ACHN (cell line): ENCODE measurements at regions not wholly inside any gene's neighbourhood (a gene's known extent, or its start where the extent isn't known, plus 50 kb on each side); places are given as distances from the start of the nearest gene placed in this dataset.

Experiments
- DNase-seq: peaks from one replicate; pipeline ENCODE4 v3.0.0-alpha.2; 2015
- in situ Hi-C: cut with HindIII; loops from 2 replicates; pipeline ENCODE4 v1.10.0; 2017; ENCODE audit warnings: low sequenced_read_pairs, low pct_ligation_motif_present, low pct_unique_long_range_greater_than_20kb

- in situ Hi-C loops, result no loop called here
- DNase-seq, result no peak
These were observed 191.5 kb upstream of the RFC3 start for GRCh38 chr13:33626407-33626806.

DNA sequence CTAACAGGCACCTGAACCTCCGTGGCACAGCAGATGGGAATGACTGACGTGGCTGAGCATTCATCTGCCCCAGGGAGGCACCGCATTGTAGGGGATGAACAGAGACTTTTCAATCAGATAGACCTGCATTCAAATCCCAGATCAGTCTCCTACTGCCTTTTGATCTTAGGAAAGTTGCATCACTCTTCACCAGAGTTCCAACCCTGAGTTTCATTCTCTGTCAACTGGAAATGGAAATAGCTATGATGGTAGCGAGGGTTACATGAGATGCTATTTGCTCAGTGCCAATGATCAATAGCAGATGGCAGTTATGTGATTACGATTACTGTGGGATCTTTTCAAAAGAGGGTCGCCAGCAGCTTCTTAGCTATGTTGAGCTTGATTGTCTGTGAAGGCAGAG, 189.3 kb upstream of the RFC3 start:
- DNase-seq, result no peak
- in situ Hi-C loops, result no loop called here

GRCh38 chr13:33629605-33630360, 188.2 kb upstream of the RFC3 start:
- in situ Hi-C loops, result no loop called here
- no peak for DNase-seq

DNA sequence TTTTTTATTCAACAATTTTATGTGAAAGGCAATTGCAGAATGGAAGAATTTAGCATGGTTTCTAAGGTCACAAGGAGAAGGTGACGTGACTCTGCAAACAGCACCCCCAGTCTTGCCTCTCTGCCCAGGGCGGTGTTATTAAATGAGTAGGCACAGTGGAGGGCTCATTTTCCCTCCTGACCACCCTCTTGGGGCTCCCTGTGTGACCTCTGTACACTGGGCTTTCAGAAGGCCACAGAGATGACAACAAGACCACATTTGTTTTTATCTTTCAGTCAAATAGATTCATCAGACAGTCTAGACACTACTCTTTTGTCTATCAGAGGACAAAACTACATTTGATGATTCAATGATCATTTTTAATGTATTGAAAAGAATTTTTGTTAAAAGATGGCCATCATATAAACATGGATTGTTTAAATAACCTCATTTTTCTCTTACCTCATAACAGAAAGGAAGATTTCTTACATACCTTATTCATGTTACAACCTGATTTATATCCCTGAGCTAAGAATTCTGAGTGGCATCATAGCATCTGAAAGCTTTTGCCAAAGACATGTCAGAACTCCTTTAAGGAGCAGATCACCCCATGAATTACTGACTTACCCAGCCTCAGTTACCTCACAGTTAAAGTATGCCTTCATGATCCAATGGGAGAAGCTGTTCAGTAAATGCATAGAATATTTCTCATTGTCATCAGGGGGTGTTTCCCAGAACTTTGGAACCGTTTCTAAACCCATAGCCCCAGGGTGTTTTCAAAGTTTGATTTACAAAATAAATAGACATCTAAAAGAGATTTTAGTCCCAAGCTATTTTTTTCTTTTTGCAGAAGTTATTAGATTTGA, 184.0 kb upstream of the RFC3 start:
- DNase-seq, result no peak

DNA sequence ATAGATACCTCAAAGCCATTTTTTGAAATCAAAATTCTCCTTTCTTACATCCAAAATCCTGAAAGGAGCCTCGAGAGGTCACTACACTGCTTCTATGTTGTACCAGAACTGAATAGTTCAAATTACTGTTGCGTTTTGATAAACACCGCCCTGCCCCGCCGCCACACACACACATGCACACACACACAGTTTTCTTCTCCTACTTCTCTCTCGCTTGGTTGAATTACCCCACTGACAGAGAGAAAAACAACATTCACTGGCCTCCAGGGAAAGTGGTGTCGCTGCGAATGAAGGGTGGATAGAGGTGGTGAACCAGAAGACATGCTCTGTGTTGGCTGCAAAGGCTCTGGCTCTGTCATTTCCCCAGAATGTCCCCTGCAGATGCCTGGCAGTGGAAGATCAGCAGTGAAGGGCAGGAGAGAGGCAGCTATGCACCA, 183.4 kb upstream of the RFC3 start:
- in situ Hi-C loops, result no loop called here

More for the DNA sequence above, 184.0 kb upstream of the RFC3 start:
- in situ Hi-C loops, result no loop called here

DNA sequence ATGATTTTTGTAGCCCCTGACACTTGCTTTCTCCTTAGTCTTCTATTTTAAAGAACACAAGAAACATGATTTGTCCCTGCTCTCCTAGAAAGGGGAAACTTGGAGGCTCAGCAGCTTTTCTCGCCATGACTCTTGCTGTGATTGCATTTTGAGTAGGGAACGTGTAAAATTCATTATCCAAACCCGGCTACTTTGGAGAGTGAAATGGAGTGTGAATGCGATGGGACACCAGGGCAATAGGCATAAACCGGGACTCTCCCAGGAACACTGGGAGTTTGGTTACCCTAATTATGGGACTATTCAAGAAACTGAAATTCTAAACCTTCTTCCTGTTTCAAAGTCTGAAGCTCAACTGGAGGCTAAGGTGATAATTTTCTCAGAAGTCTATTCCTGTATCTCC, 181.7 kb upstream of the RFC3 start:
- in situ Hi-C loops, result no loop called here
- DNase-seq, result no peak

More for the DNA sequence above, 183.4 kb upstream of the RFC3 start:
- no peak for DNase-seq

GRCh38 chr13:33636955-33637670, 180.8 kb upstream of the RFC3 start:
- no peak for DNase-seq
- in situ Hi-C loops, result no loop called here

DNA sequence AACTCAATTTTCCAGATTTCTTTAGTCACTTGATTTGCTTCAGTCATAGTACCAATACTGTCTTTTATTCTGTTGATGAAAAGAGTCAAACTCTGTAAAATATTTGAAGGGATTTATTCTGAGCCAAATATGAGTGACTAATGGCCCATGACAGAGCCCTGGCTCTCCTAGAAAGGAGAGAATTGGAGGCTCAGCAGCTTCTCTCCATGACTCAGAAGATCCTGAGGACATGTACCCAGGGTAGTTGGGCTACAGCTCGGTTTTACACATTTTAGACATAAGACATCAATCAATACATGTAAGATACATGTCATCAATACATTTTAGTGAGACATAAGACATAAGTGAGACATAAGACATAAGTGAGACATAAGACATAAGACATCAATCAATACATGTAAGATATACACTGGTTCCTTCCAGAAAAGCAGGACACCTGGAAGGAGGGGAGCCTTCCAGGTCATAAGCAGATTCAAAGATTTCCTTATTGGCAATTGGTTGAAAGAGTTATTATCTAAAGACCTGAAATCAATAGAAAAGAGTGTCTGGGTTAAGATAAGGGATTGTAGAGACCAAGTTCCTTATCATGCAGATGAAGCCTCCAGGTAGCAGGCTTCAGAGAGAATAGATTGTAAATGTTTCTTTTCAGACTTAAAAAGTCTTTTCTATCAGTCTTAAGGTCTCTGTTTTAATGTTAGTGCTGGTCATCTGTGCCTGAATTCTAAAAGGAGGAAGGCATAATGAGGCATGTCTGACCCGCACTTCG, 179.8 kb upstream of the RFC3 start:
- in situ Hi-C loops, result no loop called here

GRCh38 chr13:33639158-33639557, 178.8 kb upstream of the RFC3 start:
- DNase-seq, result no peak
- in situ Hi-C loops, result no loop called here

More for the DNA sequence above, 179.8 kb upstream of the RFC3 start:
- DNase-seq, result no peak

- DNase-seq, result no peak
- in situ Hi-C loops, result no loop called here
These were observed 178.3 kb upstream of the RFC3 start for GRCh38 chr13:33639626-33640080.

- in situ Hi-C loops, result no loop called here
These were observed 177.1 kb upstream of the RFC3 start for GRCh38 chr13:33640832-33641231.

DNA sequence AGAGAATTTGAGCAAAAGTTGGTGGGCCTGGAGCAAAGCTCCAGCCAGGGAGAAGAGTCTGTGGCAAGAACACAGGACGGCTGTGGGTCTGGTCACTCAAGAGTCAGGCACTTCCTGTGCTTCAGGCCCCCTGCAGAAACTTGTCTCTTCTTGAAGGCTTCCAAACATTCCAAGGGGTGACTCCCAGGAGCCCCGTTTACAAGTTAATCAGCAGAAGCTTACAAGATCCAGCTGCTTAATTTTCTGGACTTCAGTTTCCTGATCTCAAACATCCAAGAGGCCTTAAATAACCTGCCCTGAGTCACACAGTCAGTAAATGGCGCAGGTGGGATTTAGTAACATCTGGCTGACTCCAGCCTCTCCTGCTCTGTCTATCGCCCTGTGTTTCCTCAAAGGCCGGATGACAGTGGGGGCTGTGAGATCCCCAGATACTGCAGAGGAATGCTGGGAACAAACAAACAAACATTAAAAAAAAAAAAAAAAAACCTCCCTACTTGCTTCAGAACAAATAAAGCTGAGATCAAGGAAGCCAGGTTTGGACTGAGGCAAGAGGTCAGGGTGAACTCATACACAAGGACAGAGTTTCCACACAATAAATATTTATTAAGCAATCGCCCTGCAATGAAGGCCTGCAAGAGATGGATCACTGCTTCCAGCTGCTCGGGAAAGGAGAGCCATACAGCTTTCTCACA, 175.4 kb upstream of the RFC3 start:
- in situ Hi-C loops, result no loop called here
- DNase-seq, result no peak

More at GRCh38 chr13:33640832-33641231, 177.1 kb upstream of the RFC3 start:
- DNase-seq, result no peak

DNA sequence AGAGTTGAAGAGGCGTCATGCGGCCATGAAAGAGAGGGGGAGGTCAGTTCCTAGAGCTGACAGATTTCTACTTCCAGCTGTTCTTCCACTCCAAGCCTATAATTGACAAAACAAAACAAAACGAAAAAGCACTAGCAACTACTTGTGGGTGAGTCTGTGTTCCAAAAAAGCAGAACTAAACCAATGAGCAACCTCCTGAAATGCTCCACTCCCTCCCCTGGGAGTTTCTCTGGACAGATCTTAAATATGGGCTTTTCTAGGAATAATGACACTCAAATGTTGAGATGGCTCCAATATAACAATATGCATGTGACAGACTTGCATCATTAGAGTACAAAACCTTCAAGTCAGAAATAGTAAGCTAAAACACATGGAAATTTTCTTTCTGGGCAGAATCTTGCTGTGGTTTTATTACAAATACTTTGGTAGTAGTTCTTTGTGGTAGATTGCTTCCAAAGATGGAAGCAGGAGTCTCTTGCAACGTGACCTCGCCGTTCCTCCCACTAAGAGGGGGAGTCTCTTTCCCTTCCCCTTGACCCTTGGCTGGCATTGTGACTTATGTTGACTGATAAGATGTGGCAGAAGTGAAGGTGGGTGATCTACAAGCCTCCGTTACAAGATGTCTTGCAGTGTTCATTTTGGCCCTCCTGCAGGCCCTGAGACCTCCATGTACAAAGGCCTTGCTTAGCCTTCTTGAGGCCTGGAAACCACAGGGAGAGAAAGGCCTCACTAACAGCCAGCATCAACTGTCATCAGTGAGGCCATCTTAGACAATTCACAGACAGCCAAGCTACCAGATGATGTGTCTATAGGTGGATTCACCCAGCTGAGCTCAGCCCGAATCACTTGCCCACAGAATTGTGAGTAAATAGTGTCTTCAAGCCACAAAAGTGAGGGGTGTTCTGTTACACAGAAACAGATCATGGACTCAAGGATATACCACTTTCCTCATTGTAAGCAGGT, 173.1 kb upstream of the RFC3 start:
- in situ Hi-C loops, result no loop called here
- DNase-seq, result no peak

DNA sequence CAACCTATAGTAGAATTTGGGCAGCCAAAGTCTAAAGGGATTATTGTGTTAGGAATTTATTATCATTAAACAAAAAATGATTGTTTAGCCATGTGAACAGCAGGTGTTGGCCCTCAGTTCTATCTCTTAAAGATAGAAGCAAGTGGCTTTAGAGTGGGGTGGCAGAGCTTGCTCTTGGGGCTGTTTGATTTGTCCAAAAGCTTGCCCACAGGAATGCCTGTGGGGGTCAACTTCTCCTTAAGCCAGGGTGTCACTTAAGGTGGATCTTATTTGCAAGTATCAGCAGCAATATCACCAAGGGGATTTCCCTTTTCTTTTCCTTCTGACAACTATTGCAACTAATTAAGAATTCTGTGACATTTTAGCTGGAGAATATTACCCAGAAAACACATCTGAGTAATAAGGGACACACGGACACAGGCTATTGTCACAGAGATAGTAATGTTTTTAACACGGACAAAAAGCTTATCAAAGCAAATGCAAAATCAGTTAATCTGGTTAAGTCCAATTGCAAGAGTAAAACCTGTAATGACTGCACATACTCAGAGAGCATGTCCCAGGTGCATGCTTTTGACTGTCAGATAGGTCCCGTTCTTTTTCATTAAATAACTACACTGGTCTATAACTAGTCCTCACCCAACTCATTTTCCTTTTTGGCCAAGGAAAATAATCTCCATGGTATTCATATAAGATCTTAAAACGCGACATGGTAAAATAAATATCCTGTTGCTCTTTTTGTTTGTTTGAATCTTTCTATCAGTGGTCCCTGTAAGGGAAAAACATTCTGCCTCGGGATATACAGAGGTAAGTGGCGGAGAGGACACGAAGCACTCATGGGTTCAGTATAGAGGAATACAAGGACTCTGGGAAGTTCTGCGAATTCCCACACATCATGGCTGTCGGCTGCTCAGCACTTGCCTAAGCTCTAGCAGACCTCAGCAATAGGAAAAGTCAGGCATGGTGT, 172.1 kb upstream of the RFC3 start:
- no peak for DNase-seq
- in situ Hi-C loops, result no loop called here

DNA sequence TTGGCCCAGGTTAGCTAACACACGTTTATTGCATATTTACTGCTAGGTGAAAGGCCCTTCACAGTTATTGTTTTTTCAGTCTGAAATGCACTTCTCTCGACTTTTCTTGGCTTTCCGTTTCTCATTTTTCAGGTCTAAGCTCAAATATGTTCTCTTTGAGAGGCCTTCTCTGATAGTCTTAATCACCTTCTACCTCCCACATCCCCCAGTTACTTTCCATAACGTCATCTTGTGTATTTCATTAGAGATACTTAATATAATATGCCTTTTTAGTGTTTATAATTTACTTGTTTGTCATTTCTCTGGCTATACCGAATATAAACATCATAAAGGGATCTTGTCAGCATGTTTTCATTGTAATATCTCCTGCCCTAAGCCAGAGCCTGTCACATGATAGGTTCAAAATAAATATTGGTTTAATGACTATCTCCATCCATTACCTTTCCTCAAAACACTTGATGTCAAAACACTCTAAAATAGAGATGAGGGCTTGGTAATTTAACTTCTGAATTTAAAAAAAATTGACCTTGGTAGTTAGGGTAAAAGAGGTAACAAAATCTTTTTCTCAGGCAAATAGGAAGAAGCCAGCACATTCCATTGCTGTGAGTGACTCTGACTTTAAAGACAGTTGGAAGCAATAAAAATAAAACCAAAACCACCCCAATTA, 168.6 kb upstream of the RFC3 start:
- no peak for DNase-seq
- in situ Hi-C loops, result no loop called here
